ENCODE measurements at regions not wholly inside any gene's neighbourhood (a gene's known extent, or its start where the extent isn't known, plus 50 kb on each side); places are given as distances from the start of the nearest gene placed in this dataset.
"Not testable (repeated sequence)": the region's sequence is repeated elsewhere in the genome, so short reads cannot be mapped to it uniquely, and the experiment has no call there.

DNA sequence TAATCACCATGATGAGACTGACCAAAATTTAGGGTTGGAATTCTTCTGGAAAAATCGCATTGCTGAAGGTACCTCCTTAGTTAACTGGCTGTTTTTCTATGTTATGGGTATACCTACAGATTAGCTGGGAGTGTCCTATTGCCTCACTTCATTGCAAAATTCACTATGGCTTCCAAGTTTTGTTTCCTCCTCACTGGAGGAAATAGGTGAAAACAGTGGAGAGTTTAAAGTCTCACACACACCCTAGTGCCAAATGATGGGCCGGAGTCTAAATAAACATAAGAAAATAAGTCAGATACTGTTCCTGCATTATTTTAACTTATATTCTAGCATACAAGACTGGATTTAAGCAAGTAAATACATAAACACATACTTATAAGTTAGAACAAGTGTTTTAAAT lies 98.2 kb downstream of the AHR start:
- no peak for DNase-seq (ENCODE audit: low spot score)

- DNase-seq (ENCODE audit: low spot score): no peak
Measured at GRCh38 chr7:17401791-17402627, 103.6 kb downstream of the AHR start.

- DNase-seq (ENCODE audit: low spot score): no peak
Measured at GRCh38 chr7:17402628-17403278, 104.3 kb downstream of the AHR start.

DNA sequence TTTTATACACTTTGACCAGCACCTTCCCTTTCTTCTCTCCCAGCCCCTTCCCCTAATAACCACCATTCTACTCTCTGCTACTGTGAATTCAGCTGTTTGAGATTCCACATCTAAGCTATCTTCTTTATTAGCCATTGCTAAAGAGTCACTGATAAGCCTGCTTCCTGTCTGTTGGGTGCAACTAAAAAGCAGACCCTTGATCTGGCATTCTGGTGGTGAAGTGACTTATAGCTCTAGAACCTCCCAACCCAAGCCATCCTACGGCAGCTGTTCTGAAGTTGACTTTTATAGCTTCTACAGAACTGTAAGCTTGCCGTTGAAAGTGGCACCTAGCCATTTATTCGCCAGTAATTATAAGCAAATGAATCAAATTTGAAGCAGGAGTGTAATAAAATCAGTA lies 105.6 kb downstream of the AHR start:
- no peak for DNase-seq (ENCODE audit: low spot score)

- DNase-seq (ENCODE audit: low spot score): peak; percentile 69
Measured at GRCh38 chr7:17405786-17406185, 107.3 kb downstream of the AHR start.

GRCh38 chr7:17406738-17407137 lies 108.3 kb downstream of the AHR start:
- peak; percentile 15 for DNase-seq (ENCODE audit: low spot score)

DNA sequence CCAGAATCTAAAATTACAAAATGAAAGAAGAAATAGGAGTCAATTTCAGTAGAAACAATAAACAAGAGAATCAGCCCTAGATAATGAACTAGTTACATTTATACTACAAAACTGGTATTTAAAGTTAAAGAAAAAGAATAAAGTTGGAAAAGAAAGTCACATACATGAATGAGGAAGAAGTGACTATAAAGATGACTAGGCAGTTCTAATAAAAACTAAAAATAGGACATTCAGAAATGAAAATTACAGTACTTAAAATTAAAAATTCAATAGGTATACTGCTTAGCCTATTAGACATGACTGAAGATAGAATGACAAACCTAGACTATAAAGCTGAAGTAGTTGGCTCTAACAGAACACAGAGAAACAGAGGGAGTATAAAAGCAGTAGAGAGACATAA lies 108.8 kb downstream of the AHR start:
- no peak for DNase-seq (ENCODE audit: low spot score)

DNA sequence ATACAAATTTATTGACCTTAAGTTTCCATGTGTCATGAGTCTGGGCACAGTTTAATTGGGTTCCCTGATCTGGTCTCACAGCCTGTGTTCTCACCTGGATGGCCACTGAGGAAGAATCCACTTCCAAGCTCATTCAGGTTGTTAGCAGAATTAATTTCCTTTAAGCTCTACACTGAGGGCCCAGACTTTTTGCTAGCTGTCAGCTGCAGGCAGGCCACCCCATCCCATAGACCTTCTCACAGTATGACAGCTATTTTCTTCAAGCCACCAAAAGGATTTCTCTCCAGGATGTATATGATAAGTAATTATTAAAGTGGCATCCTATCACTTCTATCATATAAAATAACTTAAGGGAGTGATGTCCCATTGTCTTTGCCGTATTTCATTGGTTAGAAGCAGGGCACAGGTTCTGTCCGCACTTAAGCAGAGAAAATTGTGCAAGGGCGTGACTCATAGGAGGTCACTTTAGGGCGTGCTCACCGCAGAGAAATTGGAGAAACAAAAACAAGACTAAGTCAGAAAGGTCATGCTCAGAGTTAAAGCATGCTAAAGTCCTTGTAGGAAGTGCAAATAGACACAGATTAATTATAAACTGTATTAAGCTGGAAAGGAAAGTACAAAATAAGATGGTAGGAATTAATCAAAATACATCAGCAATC lies 109.9 kb downstream of the AHR start:
- peak; percentile 79 for DNase-seq (ENCODE audit: low spot score)

- no peak for DNase-seq (ENCODE audit: low spot score)
Measured at GRCh38 chr7:17408904-17409290, 110.4 kb downstream of the AHR start.

DNA sequence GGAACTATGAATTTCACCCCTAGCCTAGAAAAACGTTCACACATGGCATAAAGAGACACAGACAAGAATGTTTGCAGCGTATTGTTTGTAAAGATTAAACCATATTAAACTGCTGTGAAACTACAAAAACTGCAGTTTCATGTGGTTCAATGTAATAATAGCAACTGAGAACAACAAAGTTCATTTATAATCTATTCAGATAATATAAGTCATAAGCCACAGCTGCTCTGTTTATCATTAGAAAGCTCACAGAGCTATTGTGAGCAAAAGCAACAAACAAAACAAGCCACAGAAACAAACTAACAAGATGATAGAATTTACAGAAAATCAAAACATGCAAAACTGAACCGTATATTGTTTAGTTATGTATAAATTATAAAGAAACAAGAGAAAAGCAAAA lies 113.5 kb downstream of the AHR start:
- DNase-seq (ENCODE audit: low spot score): no peak

GRCh38 chr7:17412883-17413282 lies 114.4 kb downstream of the AHR start:
- DNase-seq (ENCODE audit: low spot score): no peak

- DNase-seq (ENCODE audit: low spot score): no peak
Measured at GRCh38 chr7:17415955-17416354, 117.5 kb downstream of the AHR start.

DNA sequence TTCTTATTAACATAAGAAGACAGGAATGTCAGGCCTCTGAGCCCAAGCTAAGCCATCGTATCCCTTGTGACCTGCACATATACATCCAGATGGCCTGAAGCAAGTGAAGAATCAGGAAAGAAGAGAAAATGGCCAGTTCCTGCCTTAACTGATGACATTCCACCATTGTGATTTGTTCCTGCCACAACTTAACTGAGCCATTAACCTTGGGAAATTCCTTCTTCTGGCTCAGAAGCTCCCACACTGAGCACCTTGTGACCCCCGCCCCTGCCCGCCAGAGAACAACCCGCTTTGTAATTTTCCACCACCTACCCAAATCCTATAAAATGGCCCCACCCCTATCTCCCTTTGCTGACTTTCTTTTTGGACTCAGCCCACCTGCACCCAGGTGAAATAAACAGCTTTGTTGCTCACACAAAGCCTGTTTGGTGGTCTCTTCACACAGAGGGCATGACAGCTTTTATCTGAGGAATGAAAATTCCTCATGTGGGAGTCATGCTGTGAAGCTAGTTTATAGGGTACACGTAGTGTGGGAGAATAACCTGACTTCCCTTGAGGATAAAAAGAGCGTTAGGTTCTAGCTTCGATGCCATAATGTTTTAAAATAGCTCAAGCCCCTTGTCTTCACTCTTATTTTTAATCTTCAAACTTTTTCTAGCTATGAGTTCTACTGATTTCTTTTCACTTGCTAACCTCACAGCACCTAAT lies 122.0 kb downstream of the AHR start:
- DNase-seq (ENCODE audit: low spot score): not testable (repeated sequence)

DNA sequence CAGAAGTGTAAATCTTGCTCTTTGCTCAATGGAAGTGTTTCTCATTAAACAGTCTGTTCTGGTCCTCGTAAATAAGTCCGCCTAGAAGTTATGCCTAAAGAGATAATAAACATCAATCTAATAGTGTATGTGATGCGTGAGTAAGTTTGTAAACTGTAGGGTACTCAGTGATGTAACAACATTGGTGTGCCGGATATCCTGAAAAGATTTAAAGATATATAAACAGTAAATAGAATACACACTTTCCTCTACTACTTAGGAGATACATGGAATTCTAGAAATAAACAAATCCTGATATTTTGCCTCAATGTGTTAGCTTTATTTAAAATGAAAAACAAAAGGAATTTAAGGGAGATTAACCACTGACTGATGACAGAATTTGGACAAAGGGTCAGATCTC lies 123.5 kb downstream of the AHR start:
- DNase-seq (ENCODE audit: low spot score): no peak

- DNase-seq (ENCODE audit: low spot score): peak; percentile 18
Measured at GRCh38 chr7:17422966-17423365, 124.5 kb downstream of the AHR start.

DNA sequence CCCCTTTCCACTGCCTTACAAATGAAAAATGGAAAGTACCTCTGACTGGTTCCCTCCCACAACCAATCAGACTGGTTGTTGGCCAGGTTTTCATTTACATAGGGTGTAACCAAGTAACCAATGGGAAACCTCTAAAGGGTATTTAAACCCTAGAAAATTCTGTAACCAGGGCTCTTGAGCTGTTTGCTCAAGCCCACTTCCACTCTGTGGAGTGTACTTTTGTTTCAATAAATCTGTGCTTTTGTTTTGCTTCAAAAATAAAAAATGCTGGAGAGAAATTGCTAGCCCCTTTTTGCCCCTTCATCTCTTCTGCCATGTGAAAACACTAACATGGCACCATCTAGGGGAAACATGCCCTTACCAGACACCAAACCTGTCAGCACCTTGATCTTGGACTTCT lies 129.5 kb downstream of the AHR start:
- DNase-seq (ENCODE audit: low spot score): no peak

- DNase-seq (ENCODE audit: low spot score): no peak
Measured at GRCh38 chr7:17429579-17429978, 131.1 kb downstream of the AHR start.

DNA sequence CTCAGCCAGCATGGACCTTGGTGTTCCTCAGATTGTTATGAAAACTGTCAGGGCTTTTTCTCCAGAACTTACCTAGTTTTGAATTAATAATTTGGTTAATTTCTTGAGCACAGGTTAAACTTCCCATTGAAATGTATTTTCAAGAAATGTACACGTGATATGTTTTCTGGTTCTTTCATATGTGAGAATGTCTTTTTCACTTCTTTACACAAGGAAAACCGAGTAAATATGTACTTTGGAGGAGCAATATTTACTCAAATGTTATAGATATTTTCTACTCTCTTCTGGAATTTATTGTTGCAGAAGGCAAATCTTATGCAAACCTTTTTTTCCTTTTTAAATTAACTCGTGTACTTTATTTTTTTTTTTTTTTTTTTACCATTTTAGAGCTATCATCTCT lies 134.3 kb downstream of the AHR start:
- no peak for DNase-seq (ENCODE audit: low spot score)

- DNase-seq (ENCODE audit: low spot score): no peak
Measured at GRCh38 chr7:17434191-17434590, 135.7 kb downstream of the AHR start.

- DNase-seq (ENCODE audit: low spot score): no peak
Measured at GRCh38 chr7:17434841-17435692, 136.6 kb downstream of the AHR start.

DNA sequence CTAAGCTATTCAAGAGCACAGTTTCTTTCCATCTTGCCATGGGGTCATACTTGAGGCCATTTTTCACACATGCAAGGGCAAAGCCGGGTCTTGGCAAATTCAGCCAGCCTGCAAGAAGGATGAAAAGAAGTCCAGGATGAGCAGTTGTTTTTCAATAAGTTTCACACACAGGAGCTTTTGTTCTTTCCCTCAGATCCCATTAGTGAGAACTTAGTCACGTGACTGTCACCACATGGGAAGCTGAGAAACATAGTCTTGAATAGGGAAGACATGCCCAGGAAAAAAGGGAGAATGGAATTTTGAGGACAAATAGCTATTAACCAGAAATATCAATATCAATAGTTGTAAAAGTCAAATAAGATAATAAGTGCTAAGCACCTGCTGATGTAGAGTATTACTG lies 137.7 kb downstream of the AHR start:
- no peak for DNase-seq (ENCODE audit: low spot score)

- DNase-seq (ENCODE audit: low spot score): no peak
Measured at GRCh38 chr7:17437586-17437985, 139.1 kb downstream of the AHR start.
